Activated T-helper 2 cell treated with anti-CD3 and anti-CD28 coated beads, Interferon-gamma antibody, Interleukin-2, Interleukin-4, amounts not matched to agents 10 μg/mL and 5 μg/mL and 100 μg/mL, durations not matched to agents 14 hours and 24 hours and 36 hours (primary cell): ENCODE measurements at regions not wholly inside any gene's neighbourhood (a gene's known extent, or its start where the extent isn't known, plus 50 kb on each side); places are given as distances from the start of the nearest gene placed in this dataset.

Experiments used
- DNase-seq: peaks from one replicate; pipeline ENCODE4 v3.0.0; 2021; ENCODE audit warnings: low spot score
- H3K27ac Mint-ChIP-seq: one replicate; pipeline ENCODE4 v1.8.0; 2021; ENCODE audit warnings: mixed read lengths
- H3K27me3 Mint-ChIP-seq: one replicate; pipeline ENCODE4 v1.8.0; 2021; ENCODE audit warnings: low read depth, mixed read lengths
- H3K36me3 Mint-ChIP-seq: one replicate; pipeline ENCODE4 v1.8.0; 2021; ENCODE audit warnings: low read depth, mixed read lengths
- H3K4me1 Mint-ChIP-seq: one replicate; pipeline ENCODE4 v1.8.0; 2021; ENCODE audit warnings: low read depth, mixed read lengths
- H3K4me3 Mint-ChIP-seq: one replicate; pipeline ENCODE4 v1.8.0; 2021; ENCODE audit warnings: low read depth, mild to moderate bottlenecking, moderate library complexity, mixed read lengths
- H3K9me3 Mint-ChIP-seq: one replicate; pipeline ENCODE4 v1.8.0; 2021; ENCODE audit warnings: mixed read lengths
- intact Hi-C: fragments of 100-400 bp; cut with micrococcal nuclease; formaldehyde crosslinking; loops from one replicate; pipeline ENCODE4 v1.15.1; 2023

GRCh38 chr4:19677211-19677610, 574.5 kb upstream of the SLIT2 start:
- H3K4me3 Mint-ChIP-seq, result no peak overlapping the region
- H3K36me3 Mint-ChIP-seq, result no peaks in the 10 kb centered on the region
- no peaks in the 10 kb centered on the region for H3K27me3 Mint-ChIP-seq
- no peaks in the 10 kb centered on the region for H3K4me1 Mint-ChIP-seq
- no peak for DNase-seq
- peaks cover 34% of the 10 kb centered on the region for H3K9me3 Mint-ChIP-seq
- intact Hi-C loops, result no loop called here
- no peak overlapping the region for H3K27ac Mint-ChIP-seq

GRCh38 chr4:19675172-19675811, 576.4 kb upstream of the SLIT2 start:
- no peaks in the 10 kb centered on the region for H3K27me3 Mint-ChIP-seq
- no peak overlapping the region for H3K4me3 Mint-ChIP-seq
- H3K27ac Mint-ChIP-seq, result no peak overlapping the region
- no peaks in the 10 kb centered on the region for H3K4me1 Mint-ChIP-seq
- no peak for DNase-seq
- intact Hi-C loops, result no loop called here
- no peaks in the 10 kb centered on the region for H3K36me3 Mint-ChIP-seq
- H3K9me3 Mint-ChIP-seq, result peaks cover 36% of the 10 kb centered on the region

- Mint-ChIP-seq H3K36me3 (no peaks in the 10 kb centered on the region), H3K4me1 (no peaks in the 10 kb centered on the region), H3K27ac (no peak overlapping the region), H3K9me3 (peaks cover 46% of the 10 kb centered on the region), H3K27me3 (no peaks in the 10 kb centered on the region), H3K4me3 (no peak overlapping the region)
- DNase-seq, result no peak
- intact Hi-C loops, result no loop called here
These were observed 592.6 kb upstream of the SLIT2 start for GRCh38 chr4:19659101-19659500.

GRCh38 chr4:19657856-19658255, 593.8 kb upstream of the SLIT2 start:
- Mint-ChIP-seq H3K27ac (no peak overlapping the region), H3K9me3 (peaks cover 41% of the 10 kb centered on the region)
- no peak for DNase-seq

GRCh38 chr4:19655666-19656065, 596.0 kb upstream of the SLIT2 start:
- no peak overlapping the region for H3K27ac Mint-ChIP-seq
- H3K27me3 Mint-ChIP-seq, result no peaks in the 10 kb centered on the region
- DNase-seq, result no peak
- H3K9me3 Mint-ChIP-seq, result peaks cover 41% of the 10 kb centered on the region
- no peaks in the 10 kb centered on the region for H3K4me1 Mint-ChIP-seq
- H3K36me3 Mint-ChIP-seq, result no peaks in the 10 kb centered on the region
- intact Hi-C loops, result no loop called here
- no peak overlapping the region for H3K4me3 Mint-ChIP-seq

More at GRCh38 chr4:19657856-19658255, 593.8 kb upstream of the SLIT2 start:
- Mint-ChIP-seq H3K4me1 (no peaks in the 10 kb centered on the region), H3K4me3 (no peak overlapping the region), H3K27me3 (no peaks in the 10 kb centered on the region), H3K36me3 (no peaks in the 10 kb centered on the region)
- intact Hi-C loops, result no loop called here

- Mint-ChIP-seq H3K36me3 (no peaks in the 10 kb centered on the region), H3K4me3 (no peak overlapping the region), H3K4me1 (no peaks in the 10 kb centered on the region), H3K27ac (no peak overlapping the region), H3K27me3 (no peaks in the 10 kb centered on the region), H3K9me3 (peaks cover 51% of the 10 kb centered on the region)
- DNase-seq, result no peak
- intact Hi-C loops, result no loop called here
These were observed 600.5 kb upstream of the SLIT2 start for GRCh38 chr4:19650903-19651864.

GRCh38 chr4:19645589-19645988, 606.1 kb upstream of the SLIT2 start:
- no peaks in the 10 kb centered on the region for H3K27me3 Mint-ChIP-seq
- H3K4me3 Mint-ChIP-seq, result no peak overlapping the region
- intact Hi-C loops, result no loop called here
- H3K9me3 Mint-ChIP-seq, result peaks cover 42% of the 10 kb centered on the region
- DNase-seq, result no peak
- no peak overlapping the region for H3K27ac Mint-ChIP-seq
- no peaks in the 10 kb centered on the region for H3K4me1 Mint-ChIP-seq
- H3K36me3 Mint-ChIP-seq, result no peaks in the 10 kb centered on the region

- no peak for DNase-seq
- H3K27me3 Mint-ChIP-seq, result no peaks in the 10 kb centered on the region
- H3K4me1 Mint-ChIP-seq, result no peaks in the 10 kb centered on the region
- no peaks in the 10 kb centered on the region for H3K36me3 Mint-ChIP-seq
- intact Hi-C loops, result no loop called here
- peaks cover 25% of the 10 kb centered on the region for H3K9me3 Mint-ChIP-seq
- H3K4me3 Mint-ChIP-seq, result no peak overlapping the region
- H3K27ac Mint-ChIP-seq, result no peak overlapping the region
These were observed 615.3 kb upstream of the SLIT2 start for GRCh38 chr4:19636451-19636850.

GRCh38 chr4:19631814-19632213, 619.9 kb upstream of the SLIT2 start:
- Mint-ChIP-seq H3K27me3 (no peaks in the 10 kb centered on the region), H3K27ac (no peak overlapping the region), H3K4me1 (no peaks in the 10 kb centered on the region), H3K9me3 (peaks cover 18% of the 10 kb centered on the region), H3K4me3 (no peak overlapping the region), H3K36me3 (no peaks in the 10 kb centered on the region)
- DNase-seq, result no peak
- intact Hi-C loops, result no loop called here

GRCh38 chr4:19623866-19624265, 627.8 kb upstream of the SLIT2 start:
- intact Hi-C loops, result no loop called here
- H3K27ac Mint-ChIP-seq, result no peak overlapping the region
- no peak overlapping the region for H3K4me3 Mint-ChIP-seq
- H3K27me3 Mint-ChIP-seq, result no peaks in the 10 kb centered on the region
- no peaks in the 10 kb centered on the region for H3K36me3 Mint-ChIP-seq
- no peaks in the 10 kb centered on the region for H3K4me1 Mint-ChIP-seq
- H3K9me3 Mint-ChIP-seq, result peaks cover 44% of the 10 kb centered on the region
- no peak for DNase-seq

GRCh38 chr4:19615086-19615689, 636.5 kb upstream of the SLIT2 start:
- Mint-ChIP-seq H3K36me3 (no peaks in the 10 kb centered on the region), H3K9me3 (peaks cover 41% of the 10 kb centered on the region), H3K4me1 (no peaks in the 10 kb centered on the region), H3K27me3 (no peaks in the 10 kb centered on the region), H3K4me3 (no peak overlapping the region), H3K27ac (no peak overlapping the region)
- DNase-seq, result no peak
- intact Hi-C loops, result no loop called here

GRCh38 chr4:19614171-19614570, 637.5 kb upstream of the SLIT2 start:
- DNase-seq, result no peak
- no peak overlapping the region for H3K4me3 Mint-ChIP-seq
- intact Hi-C loops, result no loop called here
- H3K27me3 Mint-ChIP-seq, result no peaks in the 10 kb centered on the region
- no peaks in the 10 kb centered on the region for H3K4me1 Mint-ChIP-seq
- peaks cover 40% of the 10 kb centered on the region for H3K9me3 Mint-ChIP-seq
- H3K27ac Mint-ChIP-seq, result no peak overlapping the region
- no peaks in the 10 kb centered on the region for H3K36me3 Mint-ChIP-seq

GRCh38 chr4:19596342-19596741, 655.4 kb upstream of the SLIT2 start:
- no peaks in the 10 kb centered on the region for H3K27me3 Mint-ChIP-seq
- peaks cover 42% of the 10 kb centered on the region for H3K9me3 Mint-ChIP-seq
- H3K4me1 Mint-ChIP-seq, result no peaks in the 10 kb centered on the region

More at GRCh38 chr4:19596342-19596741, 655.4 kb upstream of the SLIT2 start:
- DNase-seq, result no peak
- intact Hi-C loops, result no loop called here
- no peak overlapping the region for H3K27ac Mint-ChIP-seq
- no peaks in the 10 kb centered on the region for H3K36me3 Mint-ChIP-seq
- no peak overlapping the region for H3K4me3 Mint-ChIP-seq
